ENCODE measurements at regions not wholly inside any gene's neighbourhood (a gene's known extent, or its start where the extent isn't known, plus 50 kb on each side); places are given as distances from the start of the nearest gene placed in this dataset.
"Not testable (repeated sequence)": the region's sequence is repeated elsewhere in the genome, so short reads cannot be mapped to it uniquely, and the experiment has no call there.

GRCh38 chr9:80976403-80976802 is 712.9 kb downstream of the TLE1 start:
- intact Hi-C loops (cut with DNase I; ENCODE audit: low total_unique reads): no loop called here
- H3K27me3 ChIP-seq: no peaks in the 10 kb centered on the region
- H3K4me3 ChIP-seq: no peak overlapping the region
- no peaks in the 10 kb centered on the region for H3K4me1 ChIP-seq
- H3K27ac ChIP-seq: no peak overlapping the region
- no peaks in the 10 kb centered on the region for H3K36me3 ChIP-seq
- H3K9me3 ChIP-seq: no peaks in the 10 kb centered on the region
- in situ Hi-C loops (cut with MboI; ENCODE audit: low pct_ligation_motif_present in 1 of 4, low pct_unique_long_range_greater_than_20kb in 1 of 4, low sequenced_read_pairs in 3 of 4): no loop called here
- WGBS, 2 donors (ENCODE audit: low coverage in 1 of 2): 61 to 81% methylated on average over 3 of the region's 3 CpGs
- TF ChIP-seq EP300 (IDR thresholded peaks at IDR 0.05; ENCODE audit: low read depth) (no peak), POLR2A (IDR thresholded peaks at IDR 0.05) (no peak), POLR2AphosphoS5 (IDR thresholded peaks at IDR 0.05) (no peak), CTCF (IDR thresholded peaks at IDR 0.05) (no peak)
- no peak for DNase-seq

- 63% methylated on average over 2 of the region's 2 CpGs; no CpG with 5 or more reads in 1 of the 2 donors for WGBS, 2 donors (ENCODE audit: low coverage in 1 of 2)
- H3K27ac ChIP-seq; DNase-seq; H3K4me3 ChIP-seq; in situ Hi-C loops (cut with MboI; ENCODE audit: low pct_ligation_motif_present in 1 of 4, low pct_unique_long_range_greater_than_20kb in 1 of 4, low sequenced_read_pairs in 3 of 4); H3K9me3 ChIP-seq; H3K27me3 ChIP-seq; H3K4me1 ChIP-seq; intact Hi-C loops (cut with DNase I; ENCODE audit: low total_unique reads); H3K36me3 ChIP-seq: not testable (repeated sequence)
Measured at GRCh38 chr9:80970377-80970776, 719.0 kb downstream of the TLE1 start.

GRCh38 chr9:80968611-80969010 is 720.7 kb downstream of the TLE1 start:
- no peak for DNase-seq
- in situ Hi-C loops (cut with MboI; ENCODE audit: low pct_ligation_motif_present in 1 of 4, low pct_unique_long_range_greater_than_20kb in 1 of 4, low sequenced_read_pairs in 3 of 4) (no loop called here), intact Hi-C loops (cut with DNase I; ENCODE audit: low total_unique reads) (no loop called here)
- no peaks in the 10 kb centered on the region for H3K4me1 ChIP-seq
- 93 to 100% methylated on average over 1 of the region's 1 CpG for WGBS, 2 donors (ENCODE audit: low coverage in 1 of 2)
- TF ChIP-seq POLR2AphosphoS5 (IDR thresholded peaks at IDR 0.05) (no peak), EP300 (IDR thresholded peaks at IDR 0.05; ENCODE audit: low read depth) (no peak), CTCF (IDR thresholded peaks at IDR 0.05) (no peak), POLR2A (IDR thresholded peaks at IDR 0.05) (no peak)
- H3K4me3 ChIP-seq: no peak overlapping the region
- no peaks in the 10 kb centered on the region for H3K27me3 ChIP-seq
- H3K9me3 ChIP-seq: no peaks in the 10 kb centered on the region
- H3K36me3 ChIP-seq: no peaks in the 10 kb centered on the region
- H3K27ac ChIP-seq: no peak overlapping the region

- H3K36me3 ChIP-seq: no peaks in the 10 kb centered on the region
- no peak overlapping the region for H3K4me3 ChIP-seq
- H3K27ac ChIP-seq: no peak overlapping the region
- TF ChIP-seq EP300 (IDR thresholded peaks at IDR 0.05; ENCODE audit: low read depth): no peak
- no peak for TF ChIP-seq POLR2A (IDR thresholded peaks at IDR 0.05)
- TF ChIP-seq POLR2AphosphoS5 (IDR thresholded peaks at IDR 0.05): no peak
- WGBS, 2 donors (ENCODE audit: low coverage in 1 of 2): 50 to 72% methylated on average over 1 to 2 of the region's 2 CpGs
- intact Hi-C loops (cut with DNase I; ENCODE audit: low total_unique reads) (no loop called here), in situ Hi-C loops (cut with MboI; ENCODE audit: low pct_ligation_motif_present in 1 of 4, low pct_unique_long_range_greater_than_20kb in 1 of 4, low sequenced_read_pairs in 3 of 4) (no loop called here)
- no peaks in the 10 kb centered on the region for H3K27me3 ChIP-seq
- H3K4me1 ChIP-seq: no peaks in the 10 kb centered on the region
- DNase-seq: no peak
- no peaks in the 10 kb centered on the region for H3K9me3 ChIP-seq
Measured at GRCh38 chr9:80964914-80965313, 724.4 kb downstream of the TLE1 start.

- intact Hi-C loops (cut with DNase I; ENCODE audit: low total_unique reads) (no loop called here), in situ Hi-C loops (cut with MboI; ENCODE audit: low pct_ligation_motif_present in 1 of 4, low pct_unique_long_range_greater_than_20kb in 1 of 4, low sequenced_read_pairs in 3 of 4) (no loop called here)
- H3K9me3 ChIP-seq: no peaks in the 10 kb centered on the region
- H3K27ac ChIP-seq: no peak overlapping the region
- H3K36me3 ChIP-seq: no peaks in the 10 kb centered on the region
- no peak for DNase-seq
- TF ChIP-seq POLR2AphosphoS5 (IDR thresholded peaks at IDR 0.05) (no peak), POLR2A (IDR thresholded peaks at IDR 0.05) (no peak), EP300 (IDR thresholded peaks at IDR 0.05; ENCODE audit: low read depth) (no peak), CTCF (IDR thresholded peaks at IDR 0.05) (no peak)
- no peaks in the 10 kb centered on the region for H3K27me3 ChIP-seq
- 56 to 63% methylated on average over 4 of the region's 4 CpGs for whole genome bisulfite sequencing, 2 donors (ENCODE audit: low coverage in 1 of 2)
- no peaks in the 10 kb centered on the region for H3K4me1 ChIP-seq
- no peak overlapping the region for H3K4me3 ChIP-seq
Measured at GRCh38 chr9:80964374-80964773, 725.0 kb downstream of the TLE1 start.

All from transverse colon (tissue), 4 donors.